Astrocyte (in vitro differentiated cells and primary cell): ENCODE measurements at regions not wholly inside any gene's neighbourhood (a gene's known extent, or its start where the extent isn't known, plus 50 kb on each side); places are given as distances from the start of the nearest gene placed in this dataset.

Experiments used
- DNase-seq: peaks from one replicate; pipeline ENCODE4 v3.0.0-alpha.2; 2010; ENCODE audit warnings: low read depth
- FAIRE-seq: peaks from 2 replicates; lab custom pipeline; 2011; peaks lifted over from hg19 to GRCh38; lab: Jason Lieb, UNC
- H2AFZ ChIP-seq: 2 replicates; pipeline ENCODE4 v1.6.0; 2012; ENCODE audit warnings: low read depth, low read length, inconsistent platforms
- H3K27ac ChIP-seq: 2 replicates; pipeline ENCODE4 v1.5.1; 2011; ENCODE audit warnings: low read depth, low read length, inconsistent platforms
- H3K27me3 ChIP-seq: 2 replicates; pipeline ENCODE4 v1.6.0; 2011; ENCODE audit warnings: low read length, inconsistent platforms; ENCODE audit not compliant: insufficient read depth
- H3K36me3 ChIP-seq: 2 replicates; pipeline ENCODE4 v1.5.1; 2011; ENCODE audit warnings: low read length, inconsistent platforms; ENCODE audit not compliant: insufficient read depth
- H3K4me1 ChIP-seq: 2 replicates; pipeline ENCODE4 v1.5.1; 2011; ENCODE audit warnings: low read length, inconsistent platforms; ENCODE audit not compliant: insufficient read depth
- H3K4me2 ChIP-seq: 2 replicates; pipeline ENCODE4 v1.6.0; 2012; ENCODE audit warnings: low read length, inconsistent platforms
- H3K4me3 ChIP-seq: 2 replicates; pipeline ENCODE4 v1.5.1; 2011; ENCODE audit warnings: low read depth, mild to moderate bottlenecking, low read length, inconsistent platforms; ENCODE audit not compliant: insufficient read depth
- H3K79me2 ChIP-seq: 2 replicates; pipeline ENCODE4 v1.6.0; 2012; ENCODE audit warnings: mild to moderate bottlenecking, low read length, inconsistent platforms; ENCODE audit not compliant: insufficient read depth
- H3K9ac ChIP-seq: 2 replicates; pipeline ENCODE4 v1.6.0; 2012; ENCODE audit warnings: mild to moderate bottlenecking, low read length, inconsistent platforms
- H3K9me3 ChIP-seq: 2 replicates; pipeline ENCODE4 v1.5.1; 2012; ENCODE audit warnings: low read depth, mild to moderate bottlenecking, low read length, inconsistent platforms; ENCODE audit not compliant: insufficient read depth
- H4K20me1 ChIP-seq: 2 replicates; pipeline ENCODE4 v1.6.0; 2012; ENCODE audit warnings: low read length, inconsistent platforms; ENCODE audit not compliant: insufficient read depth
- H3K27ac Mint-ChIP-seq: one replicate; pipeline ENCODE4 v1.8.0; 2021; ENCODE audit warnings: mild to moderate bottlenecking, mixed read lengths; ENCODE audit not compliant: unreplicated experiment
- H3K27me3 Mint-ChIP-seq: one replicate; pipeline ENCODE4 v1.8.0; 2021; ENCODE audit warnings: low read depth, mixed read lengths; ENCODE audit not compliant: unreplicated experiment
- H3K36me3 Mint-ChIP-seq: one replicate; pipeline ENCODE4 v1.8.0; 2021; ENCODE audit warnings: low read depth, mixed read lengths; ENCODE audit not compliant: unreplicated experiment
- H3K4me1 Mint-ChIP-seq: one replicate; pipeline ENCODE4 v1.8.0; 2021; ENCODE audit warnings: low read depth, mixed read lengths; ENCODE audit not compliant: unreplicated experiment
- H3K4me3 Mint-ChIP-seq: one replicate; pipeline ENCODE4 v1.8.0; 2021; ENCODE audit warnings: mild to moderate bottlenecking, moderate library complexity, mixed read lengths; ENCODE audit not compliant: unreplicated experiment
- H3K9me3 Mint-ChIP-seq: one replicate; pipeline ENCODE4 v1.8.0; 2021; ENCODE audit warnings: mild to moderate bottlenecking, mixed read lengths; ENCODE audit not compliant: unreplicated experiment
- EZH2 ChIP-seq: IDR thresholded peaks from 2 replicates; pipeline ENCODE4 v1.6.1; 2012; ENCODE audit warnings: mild to moderate bottlenecking, low read length, inconsistent platforms; ENCODE audit not compliant: insufficient read depth
- TF ChIP-seq, protein P1 (sequence below): IDR thresholded peaks from 2 replicates; pipeline ENCODE4 v1.5.1; 2011; ENCODE audit warnings: low read depth, mild to moderate bottlenecking, inconsistent platforms, low read length, moderate library complexity; ENCODE audit not compliant: insufficient read depth

DNA sequence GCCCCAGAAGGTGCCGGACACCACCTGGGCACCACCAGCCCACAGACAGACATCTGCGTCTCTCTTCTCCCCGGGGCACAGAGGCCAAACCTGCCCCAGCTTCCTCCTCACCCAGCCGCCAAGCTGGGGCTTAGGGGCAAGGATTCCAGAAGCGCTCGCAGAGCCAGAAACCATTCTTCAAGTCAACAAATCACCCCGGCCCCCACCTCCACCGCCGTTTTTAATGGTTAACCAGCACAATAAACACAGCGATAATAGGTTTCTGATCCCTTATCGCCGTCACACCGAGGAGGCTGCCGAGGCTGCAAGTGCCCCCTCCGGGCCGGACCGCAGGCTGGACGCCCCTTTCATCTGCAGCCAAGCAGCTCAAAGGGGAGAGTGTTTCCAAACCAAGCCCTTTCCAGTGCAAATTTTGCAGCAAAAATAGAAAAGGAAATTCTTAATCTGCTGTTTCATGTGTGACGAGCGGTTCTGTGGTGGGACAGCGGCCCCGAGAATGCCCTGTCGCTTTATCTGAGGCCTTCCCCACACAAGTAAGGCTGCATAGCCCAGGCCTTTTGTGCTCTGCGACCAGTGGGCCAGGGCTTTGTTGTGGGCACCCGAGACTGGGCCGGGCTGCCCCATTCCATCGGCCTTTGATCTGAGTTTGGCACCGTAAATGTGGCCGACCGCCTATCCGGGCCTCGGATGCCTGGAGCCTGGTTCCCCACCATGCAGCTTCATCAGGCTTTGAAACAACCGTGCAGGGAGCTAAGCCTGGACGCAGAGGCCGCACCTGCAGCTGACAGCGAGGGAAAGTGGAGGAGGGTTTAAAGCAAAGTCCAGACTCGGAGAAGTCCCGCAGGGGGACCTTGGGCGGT, 83.2 kb downstream of the FOXL3 start:
- H3K36me3 Mint-ChIP-seq: no peaks in the 10 kb centered on the region
- Histone ChIP-seq H3K9me3 (no peaks in the 10 kb centered on the region), H3K9ac (no peak overlapping the region), H3K27ac (no peak overlapping the region), H3K79me2 (no peaks in the 10 kb centered on the region), H2AFZ (no peak overlapping the region), H3K27me3 (peaks cover 7% of the 10 kb centered on the region), H3K4me2 (no peak overlapping the region), H3K36me3 (no peaks in the 10 kb centered on the region), H4K20me1 (no peaks in the 10 kb centered on the region), H3K4me1 (no peaks in the 10 kb centered on the region), H3K4me3 (no peak overlapping the region)
- FAIRE-seq (no peak), DNase-seq (no peak)
- H3K4me3 Mint-ChIP-seq: no peak overlapping the region
- H3K4me1 Mint-ChIP-seq: no peaks in the 10 kb centered on the region
- peaks cover 15% of the 10 kb centered on the region for H3K27me3 Mint-ChIP-seq
- no peak overlapping the region for H3K27ac Mint-ChIP-seq
- no peak for TF ChIP-seq EZH2
- TF ChIP-seq, protein P1, sequence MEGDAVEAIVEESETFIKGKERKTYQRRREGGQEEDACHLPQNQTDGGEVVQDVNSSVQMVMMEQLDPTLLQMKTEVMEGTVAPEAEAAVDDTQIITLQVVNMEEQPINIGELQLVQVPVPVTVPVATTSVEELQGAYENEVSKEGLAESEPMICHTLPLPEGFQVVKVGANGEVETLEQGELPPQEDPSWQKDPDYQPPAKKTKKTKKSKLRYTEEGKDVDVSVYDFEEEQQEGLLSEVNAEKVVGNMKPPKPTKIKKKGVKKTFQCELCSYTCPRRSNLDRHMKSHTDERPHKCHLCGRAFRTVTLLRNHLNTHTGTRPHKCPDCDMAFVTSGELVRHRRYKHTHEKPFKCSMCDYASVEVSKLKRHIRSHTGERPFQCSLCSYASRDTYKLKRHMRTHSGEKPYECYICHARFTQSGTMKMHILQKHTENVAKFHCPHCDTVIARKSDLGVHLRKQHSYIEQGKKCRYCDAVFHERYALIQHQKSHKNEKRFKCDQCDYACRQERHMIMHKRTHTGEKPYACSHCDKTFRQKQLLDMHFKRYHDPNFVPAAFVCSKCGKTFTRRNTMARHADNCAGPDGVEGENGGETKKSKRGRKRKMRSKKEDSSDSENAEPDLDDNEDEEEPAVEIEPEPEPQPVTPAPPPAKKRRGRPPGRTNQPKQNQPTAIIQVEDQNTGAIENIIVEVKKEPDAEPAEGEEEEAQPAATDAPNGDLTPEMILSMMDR: no peak
- H3K9me3 Mint-ChIP-seq: no peaks in the 10 kb centered on the region

DNA sequence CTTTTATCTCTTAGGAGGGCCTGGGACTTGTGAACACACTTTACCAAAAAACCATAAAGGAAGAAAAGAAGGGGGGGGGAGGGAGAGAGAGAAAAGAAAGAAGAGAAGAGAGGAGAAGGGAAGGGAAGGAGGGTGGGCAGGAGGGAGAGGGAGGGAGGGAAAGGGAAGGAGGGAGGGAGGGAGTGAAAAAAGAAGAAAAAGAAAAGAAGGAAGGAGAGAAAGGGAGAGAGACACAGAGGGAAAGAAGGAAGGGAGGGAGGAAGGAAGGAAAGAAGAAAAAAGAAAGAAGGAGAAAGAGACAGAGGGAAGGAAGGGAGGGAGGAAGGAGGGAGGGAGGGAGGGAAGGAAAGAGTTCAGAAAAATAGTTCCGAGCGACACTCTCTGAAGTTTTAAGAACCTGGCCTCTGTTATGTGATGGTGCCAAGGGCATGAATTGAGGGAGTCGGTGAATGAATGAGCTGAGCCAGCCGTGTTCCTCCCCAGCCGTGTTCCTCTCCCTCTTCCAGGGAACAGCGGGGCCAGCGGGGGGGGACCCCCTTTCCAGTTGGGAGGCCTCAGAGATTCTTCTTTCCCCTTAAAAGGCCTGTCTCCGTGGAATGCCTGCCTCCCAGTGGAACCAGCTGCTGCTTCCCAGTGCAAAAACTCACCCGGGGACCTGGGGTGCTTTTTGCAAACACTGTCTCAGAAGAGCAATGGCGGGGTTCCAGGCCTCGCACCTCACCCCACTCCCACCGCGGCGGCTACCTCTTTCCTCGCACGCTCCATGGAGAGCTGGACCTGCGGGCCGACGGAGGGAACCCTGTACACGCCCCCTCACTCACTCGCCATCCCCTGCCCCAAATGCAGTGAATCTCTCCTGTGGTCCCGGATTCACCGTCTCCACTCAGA, 84.1 kb downstream of the FOXL3 start:
- no peak for FAIRE-seq

More for the DNA sequence above, 84.1 kb downstream of the FOXL3 start:
- Mint-ChIP-seq H3K4me3 (no peak overlapping the region), H3K4me1 (no peaks in the 10 kb centered on the region), H3K27ac (no peak overlapping the region), H3K36me3 (no peaks in the 10 kb centered on the region), H3K27me3 (peaks cover 18% of the 10 kb centered on the region), H3K9me3 (no peaks in the 10 kb centered on the region)
- Histone ChIP-seq H3K4me2 (no peak overlapping the region), H3K27ac (no peak overlapping the region), H3K4me1 (no peaks in the 10 kb centered on the region), H3K79me2 (no peaks in the 10 kb centered on the region), H3K4me3 (no peak overlapping the region), H3K36me3 (no peaks in the 10 kb centered on the region), H3K9me3 (no peaks in the 10 kb centered on the region), H4K20me1 (no peaks in the 10 kb centered on the region), H2AFZ (no peak overlapping the region), H3K9ac (no peak overlapping the region), H3K27me3 (peaks cover 7% of the 10 kb centered on the region)
- no peak for DNase-seq
- no peak for TF ChIP-seq EZH2
- TF ChIP-seq, protein P1: no peak
